ENCODE measurements at regions not wholly inside any gene's neighbourhood (a gene's known extent, or its start where the extent isn't known, plus 50 kb on each side); places are given as distances from the start of the nearest gene placed in this dataset.

- TF ChIP-seq POLR2A (IDR thresholded peaks at IDR 0.05; ENCODE audit: low read depth, low read length) (no peak), POLR2AphosphoS5 (IDR thresholded peaks at IDR 0.05; ENCODE audit: low read depth, low read length) (no peak)
Observed at GRCh38 chr12:61188801-61189595, 1071.2 kb upstream of the USP15 start.
